ENCODE measurements at regions not wholly inside any gene's neighbourhood (a gene's known extent, or its start where the extent isn't known, plus 50 kb on each side); places are given as distances from the start of the nearest gene placed in this dataset.

DNA sequence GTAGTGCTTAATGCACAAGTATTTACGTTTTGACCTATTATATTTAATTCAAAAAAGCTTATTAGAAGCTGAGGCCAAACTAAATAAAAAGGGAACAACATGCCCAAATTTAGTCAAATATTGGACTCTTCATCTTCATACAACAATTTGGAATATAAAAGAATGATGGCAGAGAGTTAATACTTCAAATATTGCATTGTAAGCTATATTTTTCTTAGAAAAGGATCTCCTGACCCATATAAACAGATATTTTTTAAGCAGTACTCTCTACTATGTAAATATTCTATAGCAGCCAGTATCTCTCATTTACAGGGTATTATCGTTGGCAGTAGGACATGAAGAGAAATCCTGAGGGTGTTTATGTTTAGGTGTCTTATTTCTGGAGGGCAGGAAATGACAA lies 531.2 kb downstream of the NYAP2 start:
- H3K4me1 ChIP-seq (ENCODE audit: insufficient read depth, low read length): no peaks in the 10 kb centered on the region
- no peaks in the 10 kb centered on the region for H3K9me3 ChIP-seq (ENCODE audit: control insufficient read depth, insufficient read depth, low read length)
- no peak overlapping the region for H3K9ac ChIP-seq (ENCODE audit: low read depth, low read length)
- H3K36me3 ChIP-seq (ENCODE audit: insufficient read depth, low read length): no peaks in the 10 kb centered on the region

DNA sequence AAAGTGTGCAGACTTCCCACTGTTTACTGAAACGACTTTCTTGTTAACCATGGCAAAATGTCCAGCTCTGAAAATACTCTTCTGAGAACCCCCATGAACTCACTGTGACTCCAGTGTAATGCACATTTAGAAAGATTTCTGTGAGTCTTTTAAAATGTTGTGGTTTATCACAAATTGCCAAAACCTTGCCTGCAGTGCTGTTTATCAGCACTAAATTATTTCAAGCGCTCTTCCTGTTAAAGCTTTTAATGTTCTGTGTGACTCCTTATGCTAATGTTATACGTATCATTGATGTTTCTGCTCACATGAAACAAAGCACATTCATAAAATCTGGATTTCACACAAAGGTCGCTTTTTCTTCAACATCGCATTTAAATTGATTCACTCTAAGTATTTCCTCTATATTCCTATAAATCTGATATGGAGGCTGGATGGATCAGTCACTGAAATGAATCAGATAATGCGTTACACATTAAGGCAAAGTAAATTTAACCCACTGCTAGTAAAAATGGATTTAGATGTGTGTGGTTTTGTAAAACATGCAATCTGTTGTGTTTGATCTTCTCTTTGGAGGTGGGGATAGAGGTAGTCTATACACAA lies 521.2 kb downstream of the NYAP2 start:
- H3K9me3 ChIP-seq (ENCODE audit: control insufficient read depth, insufficient read depth, low read length): no peaks in the 10 kb centered on the region
- H3K36me3 ChIP-seq (ENCODE audit: insufficient read depth, low read length): no peaks in the 10 kb centered on the region
- no peaks in the 10 kb centered on the region for H3K4me1 ChIP-seq (ENCODE audit: insufficient read depth, low read length)
- H3K9ac ChIP-seq (ENCODE audit: low read depth, low read length): no peak overlapping the region

DNA sequence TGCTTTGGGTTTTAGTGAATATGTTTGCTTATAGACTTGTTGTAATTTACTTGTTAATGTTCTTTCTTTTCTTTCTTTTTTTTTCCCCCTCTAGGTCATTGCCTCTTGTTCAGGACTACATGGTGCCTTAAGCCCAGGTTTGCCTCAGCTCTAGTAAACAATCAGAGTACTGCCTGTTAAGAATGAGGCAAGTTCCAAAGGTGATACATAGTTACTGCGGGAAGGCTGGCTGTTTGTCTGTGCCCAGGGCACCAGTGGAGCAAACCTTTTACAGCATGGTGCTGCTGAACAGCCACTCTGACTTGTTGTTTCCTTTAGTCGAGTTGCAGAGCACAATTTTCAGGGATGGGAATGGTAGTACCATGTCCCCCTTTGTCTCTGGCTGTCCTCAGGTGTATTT lies 517.2 kb downstream of the NYAP2 start:
- H3K9me3 ChIP-seq (ENCODE audit: control insufficient read depth, insufficient read depth, low read length): no peaks in the 10 kb centered on the region
- H3K36me3 ChIP-seq (ENCODE audit: insufficient read depth, low read length): no peaks in the 10 kb centered on the region
- no peaks in the 10 kb centered on the region for H3K4me1 ChIP-seq (ENCODE audit: insufficient read depth, low read length)
- H3K9ac ChIP-seq (ENCODE audit: low read depth, low read length): no peak overlapping the region

DNA sequence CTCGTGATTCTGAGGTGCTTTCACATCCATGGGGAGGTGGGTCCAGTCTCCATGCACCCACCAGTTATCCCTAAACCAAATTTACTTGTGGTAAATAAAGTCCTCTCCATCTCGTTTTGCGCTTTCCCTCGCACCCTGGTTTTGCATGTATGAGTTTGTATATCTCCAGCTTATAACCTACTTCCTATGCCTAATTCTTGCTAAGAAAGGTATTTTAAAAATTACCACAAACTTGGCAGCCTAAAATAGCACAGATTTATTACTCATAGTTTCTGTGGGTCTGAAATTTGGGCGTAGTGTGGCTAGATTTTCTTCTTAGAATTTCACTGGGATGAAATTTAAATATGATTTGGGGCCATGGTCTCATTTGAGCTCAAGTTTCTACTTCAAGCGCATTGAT lies 511.5 kb downstream of the NYAP2 start:
- Histone ChIP-seq H3K9ac (ENCODE audit: low read depth, low read length) (no peak overlapping the region), H3K4me1 (ENCODE audit: insufficient read depth, low read length) (no peaks in the 10 kb centered on the region), H3K36me3 (ENCODE audit: insufficient read depth, low read length) (no peaks in the 10 kb centered on the region), H3K9me3 (ENCODE audit: control insufficient read depth, insufficient read depth, low read length) (no peaks in the 10 kb centered on the region)

GRCh38 chr2:225895126-225895525 lies 495.6 kb downstream of the NYAP2 start:
- Histone ChIP-seq H3K36me3 (ENCODE audit: insufficient read depth, low read length) (no peaks in the 10 kb centered on the region), H3K9me3 (ENCODE audit: control insufficient read depth, insufficient read depth, low read length) (no peaks in the 10 kb centered on the region), H3K9ac (ENCODE audit: low read depth, low read length) (no peak overlapping the region), H3K4me1 (ENCODE audit: insufficient read depth, low read length) (no peaks in the 10 kb centered on the region)

DNA sequence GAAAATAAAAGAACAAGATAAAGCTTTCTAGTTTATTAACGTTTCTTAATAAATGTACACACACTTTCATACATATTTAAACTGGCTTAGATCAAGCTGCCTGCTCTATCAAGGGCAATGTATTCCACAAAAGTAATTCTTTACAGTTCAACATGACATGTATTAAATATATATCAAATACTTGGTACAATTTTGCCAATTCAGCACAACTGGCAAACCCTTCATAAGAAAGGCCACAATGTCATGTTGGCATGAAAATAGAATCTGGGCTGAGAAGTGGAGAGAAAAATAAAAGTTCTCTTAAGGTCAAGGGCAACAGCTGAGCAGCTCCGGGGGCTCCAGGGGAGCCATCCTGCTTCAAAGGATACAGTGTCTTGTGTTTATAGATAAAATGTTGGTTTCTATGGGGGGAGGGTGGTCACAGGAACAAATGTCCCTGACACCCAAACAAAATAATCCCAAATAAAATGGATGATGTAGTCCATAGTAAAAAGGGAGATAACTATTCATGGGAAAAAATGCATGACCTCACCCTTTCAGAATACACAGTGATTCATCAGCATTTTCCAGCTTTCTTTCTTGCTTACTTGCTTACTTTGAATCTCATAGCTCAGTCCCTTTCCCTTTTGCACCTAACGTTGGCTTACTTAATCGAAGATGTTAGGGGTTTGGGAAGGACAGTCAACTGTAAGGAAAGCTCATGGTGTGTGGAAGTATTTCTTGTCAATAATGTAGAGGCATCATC lies 494.9 kb downstream of the NYAP2 start:
- H3K9ac ChIP-seq (ENCODE audit: low read depth, low read length): no peak overlapping the region
- H3K36me3 ChIP-seq (ENCODE audit: insufficient read depth, low read length): no peaks in the 10 kb centered on the region
- no peaks in the 10 kb centered on the region for H3K9me3 ChIP-seq (ENCODE audit: control insufficient read depth, insufficient read depth, low read length)
- H3K4me1 ChIP-seq (ENCODE audit: insufficient read depth, low read length): no peaks in the 10 kb centered on the region

GRCh38 chr2:225893151-225893550 lies 493.6 kb downstream of the NYAP2 start:
- Histone ChIP-seq H3K4me1 (ENCODE audit: insufficient read depth, low read length) (no peaks in the 10 kb centered on the region), H3K36me3 (ENCODE audit: insufficient read depth, low read length) (no peaks in the 10 kb centered on the region), H3K9me3 (ENCODE audit: control insufficient read depth, insufficient read depth, low read length) (no peaks in the 10 kb centered on the region), H3K9ac (ENCODE audit: low read depth, low read length) (no peak overlapping the region)

GRCh38 chr2:225891771-225892170 lies 492.3 kb downstream of the NYAP2 start:
- Histone ChIP-seq H3K9me3 (ENCODE audit: control insufficient read depth, insufficient read depth, low read length) (no peaks in the 10 kb centered on the region), H3K9ac (ENCODE audit: low read depth, low read length) (no peak overlapping the region), H3K36me3 (ENCODE audit: insufficient read depth, low read length) (no peaks in the 10 kb centered on the region), H3K4me1 (ENCODE audit: insufficient read depth, low read length) (no peaks in the 10 kb centered on the region)

DNA sequence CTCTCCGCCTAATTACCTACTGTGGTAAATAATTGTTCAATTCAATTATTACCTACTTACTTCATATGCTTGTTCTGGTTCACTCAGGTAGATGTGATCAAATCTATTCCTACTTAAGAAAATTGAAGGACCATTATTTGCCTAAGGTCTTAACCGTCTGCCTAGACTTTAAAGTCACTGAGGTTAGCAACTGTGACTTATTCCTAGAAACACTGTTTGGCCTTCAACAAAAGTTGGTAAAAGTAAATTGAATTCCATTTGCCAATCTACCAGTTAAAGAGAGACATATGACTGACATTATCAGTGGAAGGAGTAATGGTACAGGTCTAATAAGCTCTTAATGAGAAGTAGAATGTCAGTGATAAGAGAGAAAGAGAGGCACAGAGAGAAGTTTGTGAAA lies 491.5 kb downstream of the NYAP2 start:
- Histone ChIP-seq H3K9ac (ENCODE audit: low read depth, low read length) (no peak overlapping the region), H3K36me3 (ENCODE audit: insufficient read depth, low read length) (no peaks in the 10 kb centered on the region), H3K4me1 (ENCODE audit: insufficient read depth, low read length) (no peaks in the 10 kb centered on the region), H3K9me3 (ENCODE audit: control insufficient read depth, insufficient read depth, low read length) (no peaks in the 10 kb centered on the region)

GRCh38 chr2:225889452-225889851 lies 489.9 kb downstream of the NYAP2 start:
- no peaks in the 10 kb centered on the region for H3K36me3 ChIP-seq (ENCODE audit: insufficient read depth, low read length)
- no peak overlapping the region for H3K9ac ChIP-seq (ENCODE audit: low read depth, low read length)
- H3K9me3 ChIP-seq (ENCODE audit: control insufficient read depth, insufficient read depth, low read length): no peaks in the 10 kb centered on the region
- no peaks in the 10 kb centered on the region for H3K4me1 ChIP-seq (ENCODE audit: insufficient read depth, low read length)

DNA sequence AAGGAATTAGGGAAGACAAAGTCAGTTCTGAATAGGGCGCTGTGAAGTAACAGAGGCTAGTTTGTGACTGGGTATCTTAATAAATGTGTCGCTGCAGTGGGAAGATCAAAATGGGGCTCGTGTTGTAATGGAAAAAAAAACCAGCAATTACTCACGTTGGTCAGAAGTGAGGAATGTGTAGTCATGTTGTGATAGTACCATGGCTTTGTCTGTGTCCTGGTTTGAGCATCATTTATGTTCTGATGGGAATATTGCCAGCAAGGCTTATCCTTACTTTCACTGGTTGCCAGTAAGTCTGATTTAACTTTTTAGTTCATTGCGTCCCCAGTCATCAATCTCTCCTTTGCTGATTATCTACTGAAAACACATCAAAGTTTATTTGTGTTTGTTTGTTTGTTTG lies 467.6 kb downstream of the NYAP2 start:
- Histone ChIP-seq H3K9me3 (ENCODE audit: control insufficient read depth, insufficient read depth, low read length) (no peaks in the 10 kb centered on the region), H3K36me3 (ENCODE audit: insufficient read depth, low read length) (no peaks in the 10 kb centered on the region)

GRCh38 chr2:225865468-225865867 lies 466.0 kb downstream of the NYAP2 start:
- H3K36me3 ChIP-seq (ENCODE audit: insufficient read depth, low read length): no peaks in the 10 kb centered on the region

More for the DNA sequence above, 467.6 kb downstream of the NYAP2 start:
- Histone ChIP-seq H3K9ac (ENCODE audit: low read depth, low read length) (no peak overlapping the region), H3K4me1 (ENCODE audit: insufficient read depth, low read length) (no peaks in the 10 kb centered on the region)

GRCh38 chr2:225864394-225864793 lies 464.9 kb downstream of the NYAP2 start:
- H3K9ac ChIP-seq (ENCODE audit: low read depth, low read length): no peak overlapping the region
- H3K9me3 ChIP-seq (ENCODE audit: control insufficient read depth, insufficient read depth, low read length): no peaks in the 10 kb centered on the region
- no peaks in the 10 kb centered on the region for H3K4me1 ChIP-seq (ENCODE audit: insufficient read depth, low read length)
- no peaks in the 10 kb centered on the region for H3K36me3 ChIP-seq (ENCODE audit: insufficient read depth, low read length)

More at GRCh38 chr2:225865468-225865867, 466.0 kb downstream of the NYAP2 start:
- H3K9ac ChIP-seq (ENCODE audit: low read depth, low read length): no peak overlapping the region
- H3K4me1 ChIP-seq (ENCODE audit: insufficient read depth, low read length): no peaks in the 10 kb centered on the region
- H3K9me3 ChIP-seq (ENCODE audit: control insufficient read depth, insufficient read depth, low read length): no peaks in the 10 kb centered on the region

GRCh38 chr2:225842939-225843338 lies 443.4 kb downstream of the NYAP2 start:
- Histone ChIP-seq H3K9me3 (ENCODE audit: control insufficient read depth, insufficient read depth, low read length) (no peaks in the 10 kb centered on the region), H3K36me3 (ENCODE audit: insufficient read depth, low read length) (no peaks in the 10 kb centered on the region), H3K9ac (ENCODE audit: low read depth, low read length) (no peak overlapping the region), H3K4me1 (ENCODE audit: insufficient read depth, low read length) (no peaks in the 10 kb centered on the region)

DNA sequence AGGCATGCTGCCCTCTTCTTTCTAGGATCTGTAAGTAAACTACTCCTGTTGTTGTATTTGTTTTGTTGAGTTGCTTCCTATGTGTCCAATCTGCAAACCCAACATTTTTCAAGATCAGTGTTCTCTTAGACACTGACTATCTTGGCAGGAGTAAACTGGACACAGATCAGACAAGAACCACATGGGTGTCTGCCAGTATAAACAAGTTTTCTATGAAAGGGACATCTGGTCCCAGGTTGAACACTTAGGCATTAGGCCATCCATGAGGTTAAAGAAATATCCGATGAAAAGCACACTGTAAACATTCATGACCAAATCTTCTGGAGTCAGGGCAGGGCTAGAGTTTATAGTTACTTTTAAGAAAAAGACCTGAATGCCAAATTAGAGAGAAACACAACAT lies 441.8 kb downstream of the NYAP2 start:
- Histone ChIP-seq H3K9me3 (ENCODE audit: control insufficient read depth, insufficient read depth, low read length) (no peaks in the 10 kb centered on the region), H3K36me3 (ENCODE audit: insufficient read depth, low read length) (no peaks in the 10 kb centered on the region), H3K4me1 (ENCODE audit: insufficient read depth, low read length) (no peaks in the 10 kb centered on the region), H3K9ac (ENCODE audit: low read depth, low read length) (no peak overlapping the region)

All from ES-I3 (cell line).